Skeletal muscle satellite cell (primary cell): ENCODE measurements at regions not wholly inside any gene's neighbourhood (a gene's known extent, or its start where the extent isn't known, plus 50 kb on each side); places are given as distances from the start of the nearest gene placed in this dataset.
A peak's percentile ranks its signal among the peaks of the same experiment; 100 is the strongest.
"Not testable (repeated sequence)": the region's sequence is repeated elsewhere in the genome, so short reads cannot be mapped to it uniquely, and the experiment has no call there.

Experiments used
- H3K27me3 ChIP-seq: 2 replicates; pipeline ENCODE4 v1.7.0; 2013; ENCODE audit warnings: low read length; ENCODE audit not compliant: control insufficient read depth, insufficient read depth
- H3K36me3 ChIP-seq: 2 replicates; pipeline ENCODE4 v1.7.0; 2013; ENCODE audit warnings: mild to moderate bottlenecking, control low read depth, low read length; ENCODE audit not compliant: insufficient read depth
- H3K4me1 ChIP-seq: 2 replicates; pipeline ENCODE4 v1.7.0; 2013; ENCODE audit warnings: low read length; ENCODE audit not compliant: control insufficient read depth, insufficient read depth
- H3K4me2 ChIP-seq: 2 replicates; pipeline ENCODE4 v1.7.0; 2013; ENCODE audit warnings: mild to moderate bottlenecking, low read length
- H3K4me3 ChIP-seq: 2 replicates; pipeline ENCODE4 v1.7.0; 2013; ENCODE audit warnings: low read length
- H3K9ac ChIP-seq: 2 replicates; pipeline ENCODE4 v1.7.0; 2013; ENCODE audit warnings: mild to moderate bottlenecking, low read depth, low read length, moderate library complexity
- H3K9me3 ChIP-seq: replicated peaks from 2 replicates; pipeline ENCODE4 v1.7.0; 2013; ENCODE audit warnings: mild to moderate bottlenecking, control low read depth, low read length

GRCh38 chr2:223182356-223182755, 130.4 kb downstream of the KCNE4 start:
- Histone ChIP-seq H3K4me2 (no peak overlapping the region), H3K27me3 (no peaks in the 10 kb centered on the region), H3K9me3 (no peaks in the 10 kb centered on the region), H3K36me3 (no peaks in the 10 kb centered on the region), H3K4me3 (no peak overlapping the region), H3K4me1 (no peaks in the 10 kb centered on the region), H3K9ac (no peak overlapping the region)

GRCh38 chr2:223185638-223186037, 133.6 kb downstream of the KCNE4 start:
- Histone ChIP-seq H3K4me2 (no peak overlapping the region), H3K9ac (no peak overlapping the region), H3K4me1 (no peaks in the 10 kb centered on the region), H3K27me3 (no peaks in the 10 kb centered on the region), H3K4me3 (no peak overlapping the region), H3K9me3 (no peaks in the 10 kb centered on the region), H3K36me3 (no peaks in the 10 kb centered on the region)

- Histone ChIP-seq H3K4me2 (no peak overlapping the region), H3K27me3 (no peaks in the 10 kb centered on the region), H3K4me1 (no peaks in the 10 kb centered on the region), H3K9me3 (no peaks in the 10 kb centered on the region), H3K4me3 (no peak overlapping the region), H3K9ac (no peak overlapping the region), H3K36me3 (no peaks in the 10 kb centered on the region)
Observed at GRCh38 chr2:223187256-223187655, 135.3 kb downstream of the KCNE4 start.

GRCh38 chr2:223190561-223191206, 138.7 kb downstream of the KCNE4 start:
- H3K4me1 ChIP-seq, H3K27me3 ChIP-seq, H3K9ac ChIP-seq, H3K4me2 ChIP-seq, H3K9me3 ChIP-seq, H3K36me3 ChIP-seq, H3K4me3 ChIP-seq: not testable (repeated sequence)

GRCh38 chr2:223196331-223196730, 144.3 kb downstream of the KCNE4 start:
- Histone ChIP-seq H3K4me3 (no peak overlapping the region), H3K4me1 (no peaks in the 10 kb centered on the region), H3K27me3 (no peaks in the 10 kb centered on the region), H3K4me2 (no peak overlapping the region), H3K36me3 (no peaks in the 10 kb centered on the region), H3K9me3 (no peaks in the 10 kb centered on the region), H3K9ac (no peak overlapping the region)

- Histone ChIP-seq H3K9me3 (no peaks in the 10 kb centered on the region), H3K27me3 (no peaks in the 10 kb centered on the region), H3K4me2 (no peak overlapping the region), H3K9ac (no peak overlapping the region), H3K4me1 (no peaks in the 10 kb centered on the region), H3K4me3 (no peak overlapping the region), H3K36me3 (no peaks in the 10 kb centered on the region)
Observed at GRCh38 chr2:223197046-223197445, 145.1 kb downstream of the KCNE4 start.

GRCh38 chr2:223199531-223200515, 147.8 kb downstream of the KCNE4 start:
- H3K4me1 ChIP-seq: peaks cover 10% of the 10 kb centered on the region
- H3K4me2 ChIP-seq: no peak overlapping the region
- H3K4me3 ChIP-seq: no peak overlapping the region
- H3K9me3 ChIP-seq: no peaks in the 10 kb centered on the region
- no peaks in the 10 kb centered on the region for H3K36me3 ChIP-seq
- H3K9ac ChIP-seq: no peak overlapping the region
- no peaks in the 10 kb centered on the region for H3K27me3 ChIP-seq

GRCh38 chr2:223203971-223204929, 152.3 kb downstream of the KCNE4 start:
- peak overlapping the region; percentile 6 for H3K9ac ChIP-seq
- H3K36me3 ChIP-seq: no peaks in the 10 kb centered on the region
- H3K27me3 ChIP-seq: no peaks in the 10 kb centered on the region
- H3K4me1 ChIP-seq: peaks cover 10% of the 10 kb centered on the region
- peak overlapping the region; percentile 39 for H3K4me2 ChIP-seq
- H3K4me3 ChIP-seq: no peak overlapping the region
- H3K9me3 ChIP-seq: no peaks in the 10 kb centered on the region

- Histone ChIP-seq H3K36me3 (no peaks in the 10 kb centered on the region), H3K4me3 (no peak overlapping the region), H3K4me2 (no peak overlapping the region), H3K4me1 (no peaks in the 10 kb centered on the region), H3K27me3 (no peaks in the 10 kb centered on the region), H3K9me3 (peaks cover 6% of the 10 kb centered on the region), H3K9ac (no peak overlapping the region)
Observed at GRCh38 chr2:223210489-223210888, 158.5 kb downstream of the KCNE4 start.

GRCh38 chr2:223214394-223215253, 162.6 kb downstream of the KCNE4 start:
- H3K36me3 ChIP-seq: no peaks in the 10 kb centered on the region
- H3K9ac ChIP-seq: no peak overlapping the region
- H3K27me3 ChIP-seq: no peaks in the 10 kb centered on the region
- H3K4me1 ChIP-seq: no peaks in the 10 kb centered on the region
- peaks cover 5% of the 10 kb centered on the region for H3K9me3 ChIP-seq
- H3K4me3 ChIP-seq: no peak overlapping the region
- H3K4me2 ChIP-seq: no peak overlapping the region
